LNCaP clone FGC (cell line): ENCODE measurements at regions not wholly inside any gene's neighbourhood (a gene's known extent, or its start where the extent isn't known, plus 50 kb on each side); places are given as distances from the start of the nearest gene placed in this dataset.

Experiments used
- DNase-seq: peaks from one replicate; pipeline ENCODE4 v3.0.0-alpha.2; 2011; ENCODE audit warnings: low read depth
- H3K4me3 ChIP-seq: 2 replicates; pipeline ENCODE4 v1.5.1; 2011; ENCODE audit warnings: mild to moderate bottlenecking, low read depth, low read length, control low read depth
- TF ChIP-seq, protein P1 (sequence below): IDR thresholded peaks from 2 replicates; pipeline ENCODE4 v1.5.1; 2012; ENCODE audit warnings: mild to moderate bottlenecking; ENCODE audit not compliant: control insufficient read depth, insufficient read depth; ENCODE audit errors: extremely low read depth

DNA sequence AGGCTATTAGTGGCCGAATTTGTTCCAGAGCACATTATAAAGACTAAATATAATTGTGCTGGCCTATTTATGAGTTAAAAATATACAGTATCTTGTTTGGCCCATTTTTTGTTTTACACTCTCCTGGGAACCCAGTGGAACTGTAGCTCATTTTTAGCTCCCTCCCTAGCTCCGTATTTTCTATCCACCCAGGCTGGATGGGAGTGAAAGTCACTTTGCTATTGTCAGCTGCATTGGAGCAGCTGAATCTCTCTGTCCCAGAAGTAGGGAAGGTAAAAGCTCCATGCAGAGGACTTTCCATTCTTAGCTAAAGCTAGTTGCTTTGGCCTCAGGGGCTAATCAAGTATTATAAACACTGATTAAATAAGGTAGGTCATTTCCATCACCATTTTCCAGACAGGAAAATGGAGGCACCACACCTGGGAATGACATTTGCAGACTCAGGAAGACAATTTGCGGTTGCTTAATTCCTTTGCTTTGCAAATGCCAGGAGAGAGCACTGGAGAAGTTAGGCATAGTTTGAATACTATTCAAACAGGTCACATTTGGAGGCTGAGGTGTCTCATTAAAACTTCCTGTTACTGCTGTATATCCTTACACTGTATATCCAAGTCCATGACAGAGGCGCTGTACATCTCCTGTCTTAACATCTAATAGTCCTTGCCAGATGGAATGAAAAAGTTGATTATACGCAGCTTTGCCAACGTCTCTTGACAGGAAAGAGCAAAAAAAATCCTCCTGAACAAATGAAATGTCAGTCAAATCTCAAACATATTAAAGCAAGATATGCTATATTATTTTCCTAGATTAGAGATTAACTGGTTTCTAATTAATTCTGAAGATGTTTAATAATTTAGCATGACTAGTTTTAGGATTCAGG is 338.1 kb upstream of the KIRREL3 start:
- DNase-seq = no peak
- H3K4me3 ChIP-seq = no peak overlapping the region
- TF ChIP-seq, protein P1, sequence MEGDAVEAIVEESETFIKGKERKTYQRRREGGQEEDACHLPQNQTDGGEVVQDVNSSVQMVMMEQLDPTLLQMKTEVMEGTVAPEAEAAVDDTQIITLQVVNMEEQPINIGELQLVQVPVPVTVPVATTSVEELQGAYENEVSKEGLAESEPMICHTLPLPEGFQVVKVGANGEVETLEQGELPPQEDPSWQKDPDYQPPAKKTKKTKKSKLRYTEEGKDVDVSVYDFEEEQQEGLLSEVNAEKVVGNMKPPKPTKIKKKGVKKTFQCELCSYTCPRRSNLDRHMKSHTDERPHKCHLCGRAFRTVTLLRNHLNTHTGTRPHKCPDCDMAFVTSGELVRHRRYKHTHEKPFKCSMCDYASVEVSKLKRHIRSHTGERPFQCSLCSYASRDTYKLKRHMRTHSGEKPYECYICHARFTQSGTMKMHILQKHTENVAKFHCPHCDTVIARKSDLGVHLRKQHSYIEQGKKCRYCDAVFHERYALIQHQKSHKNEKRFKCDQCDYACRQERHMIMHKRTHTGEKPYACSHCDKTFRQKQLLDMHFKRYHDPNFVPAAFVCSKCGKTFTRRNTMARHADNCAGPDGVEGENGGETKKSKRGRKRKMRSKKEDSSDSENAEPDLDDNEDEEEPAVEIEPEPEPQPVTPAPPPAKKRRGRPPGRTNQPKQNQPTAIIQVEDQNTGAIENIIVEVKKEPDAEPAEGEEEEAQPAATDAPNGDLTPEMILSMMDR = no peak

GRCh38 chr11:127334466-127334865 is 333.9 kb upstream of the KIRREL3 start:
- no peak overlapping the region for H3K4me3 ChIP-seq
- TF ChIP-seq, protein P1 = no peak
- no peak for DNase-seq

DNA sequence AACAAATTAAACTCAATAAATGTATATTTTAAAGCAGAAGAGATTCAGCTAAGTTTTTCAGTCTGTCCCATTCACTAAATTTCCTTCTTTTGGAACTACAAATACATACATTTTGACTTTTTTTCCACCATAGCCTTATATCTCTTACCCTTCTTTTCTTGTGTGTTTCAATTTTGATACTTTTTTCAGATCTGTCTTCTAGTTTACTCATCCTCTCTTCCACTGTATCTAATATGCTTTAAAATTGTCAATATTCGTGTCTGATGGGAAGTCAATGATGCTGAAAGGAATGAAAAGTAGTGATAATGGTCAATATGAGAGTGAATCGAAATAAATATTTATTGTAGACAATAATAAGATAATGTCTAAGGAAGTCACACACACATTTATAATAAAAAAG is 332.3 kb upstream of the KIRREL3 start:
- DNase-seq = no peak
- TF ChIP-seq, protein P1 = no peak
- H3K4me3 ChIP-seq = no peak overlapping the region

GRCh38 chr11:127330044-127330443 is 329.5 kb upstream of the KIRREL3 start:
- no peak for DNase-seq
- no peak overlapping the region for H3K4me3 ChIP-seq
- TF ChIP-seq, protein P1 = no peak

GRCh38 chr11:127308291-127308690 is 307.7 kb upstream of the KIRREL3 start:
- TF ChIP-seq, protein P1 = no peak
- DNase-seq = no peak
- no peak overlapping the region for H3K4me3 ChIP-seq

- H3K4me3 ChIP-seq = no peak overlapping the region
- TF ChIP-seq, protein P1 = no peak
- no peak for DNase-seq
Observed at GRCh38 chr11:127307700-127308099, 307.1 kb upstream of the KIRREL3 start.

DNA sequence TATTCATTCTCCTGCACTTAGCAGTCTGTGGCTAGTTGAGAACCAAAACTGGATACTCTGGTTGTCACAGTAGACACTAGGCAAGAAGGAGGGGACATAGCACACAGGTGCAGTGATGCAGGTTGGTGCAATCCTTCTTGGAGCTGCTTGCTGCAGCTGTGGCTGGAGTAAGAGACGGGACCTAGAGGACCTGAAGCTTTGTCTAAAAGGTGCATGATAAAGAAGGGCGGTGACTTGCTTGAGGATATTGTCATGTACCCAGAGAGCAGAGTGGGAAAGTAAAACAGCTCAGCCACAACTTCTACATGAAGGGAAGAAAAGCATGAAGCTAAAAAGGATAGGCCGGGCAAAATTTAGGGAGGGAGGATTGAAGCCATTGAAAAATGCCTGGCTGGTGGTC is 304.1 kb upstream of the KIRREL3 start:
- no peak for DNase-seq
- TF ChIP-seq, protein P1 = no peak
- no peak overlapping the region for H3K4me3 ChIP-seq
